Stimulated activated memory B cell treated with anti-CD40 and anti-IgM and Interleukin-4, amounts not matched to agents 10 μg/mL and 1 μg/mL and 100 μg/mL, for 72 hours (primary cell): ENCODE measurements at regions not wholly inside any gene's neighbourhood (a gene's known extent, or its start where the extent isn't known, plus 50 kb on each side); places are given as distances from the start of the nearest gene placed in this dataset.

ENCODE experiments used
- ATAC-seq: fragments of 150-1000 bp; cut with Tn5 transposase; 2 replicates; pipeline ENCODE4 v1.10.0; 2021
- H3K27ac Mint-ChIP-seq: one replicate; pipeline ENCODE4 v1.8.0; 2022; ENCODE audit warnings: mild to moderate bottlenecking, mixed read lengths
- H3K27me3 Mint-ChIP-seq: one replicate; pipeline ENCODE4 v1.8.0; 2022; ENCODE audit warnings: mixed read lengths
- H3K36me3 Mint-ChIP-seq: one replicate; pipeline ENCODE4 v1.8.0; 2022; ENCODE audit warnings: mixed read lengths
- H3K4me1 Mint-ChIP-seq: one replicate; pipeline ENCODE4 v1.8.0; 2022; ENCODE audit warnings: mixed read lengths
- H3K4me3 Mint-ChIP-seq: one replicate; pipeline ENCODE4 v1.8.0; 2022; ENCODE audit warnings: mild to moderate bottlenecking, moderate library complexity, mixed read lengths
- H3K9me3 Mint-ChIP-seq: one replicate; pipeline ENCODE4 v1.8.0; 2022; ENCODE audit warnings: mixed read lengths

GRCh38 chr10:26381986-26382385 is 56.2 kb upstream of the APBB1IP start:
- H3K27me3 Mint-ChIP-seq = no peaks in the 10 kb centered on the region
- H3K36me3 Mint-ChIP-seq = no peaks in the 10 kb centered on the region
- H3K27ac Mint-ChIP-seq = peak overlapping the region; percentile 53
- peaks cover 3% of the 10 kb centered on the region for H3K9me3 Mint-ChIP-seq
- ATAC-seq = peak; percentile 41
- no peak overlapping the region for H3K4me3 Mint-ChIP-seq
- H3K4me1 Mint-ChIP-seq = peaks cover 31% of the 10 kb centered on the region

- Mint-ChIP-seq H3K4me3 (no peak overlapping the region), H3K27ac (peak overlapping the region; percentile 71)
Measured at GRCh38 chr10:26384600-26384999, 53.5 kb upstream of the APBB1IP start.

GRCh38 chr10:26385443-26385842 is 52.7 kb upstream of the APBB1IP start:
- H3K27me3 Mint-ChIP-seq = peaks cover 6% of the 10 kb centered on the region
- H3K9me3 Mint-ChIP-seq = peaks cover 6% of the 10 kb centered on the region
- H3K4me1 Mint-ChIP-seq = peaks cover 33% of the 10 kb centered on the region
- peaks cover 10% of the 10 kb centered on the region for H3K36me3 Mint-ChIP-seq
- peak overlapping the region; percentile 71 for H3K27ac Mint-ChIP-seq
- peak overlapping the region; percentile 21 for H3K4me3 Mint-ChIP-seq
- peak; percentile 51 for ATAC-seq

More at GRCh38 chr10:26384600-26384999, 53.5 kb upstream of the APBB1IP start:
- peaks cover 5% of the 10 kb centered on the region for H3K9me3 Mint-ChIP-seq
- H3K27me3 Mint-ChIP-seq = no peaks in the 10 kb centered on the region
- peaks cover 3% of the 10 kb centered on the region for H3K36me3 Mint-ChIP-seq
- H3K4me1 Mint-ChIP-seq = peaks cover 33% of the 10 kb centered on the region
- ATAC-seq = no peak

GRCh38 chr10:26386781-26387180 is 51.4 kb upstream of the APBB1IP start:
- H3K9me3 Mint-ChIP-seq = peaks cover 6% of the 10 kb centered on the region
- H3K27ac Mint-ChIP-seq = no peak overlapping the region
- peaks cover 11% of the 10 kb centered on the region for H3K36me3 Mint-ChIP-seq
- peaks cover 9% of the 10 kb centered on the region for H3K27me3 Mint-ChIP-seq
- H3K4me1 Mint-ChIP-seq = peaks cover 32% of the 10 kb centered on the region
- H3K4me3 Mint-ChIP-seq = no peak overlapping the region
- peak; percentile 72 for ATAC-seq
